ENCODE measurements at regions not wholly inside any gene's neighbourhood (a gene's known extent, or its start where the extent isn't known, plus 50 kb on each side); places are given as distances from the start of the nearest gene placed in this dataset.

DNA sequence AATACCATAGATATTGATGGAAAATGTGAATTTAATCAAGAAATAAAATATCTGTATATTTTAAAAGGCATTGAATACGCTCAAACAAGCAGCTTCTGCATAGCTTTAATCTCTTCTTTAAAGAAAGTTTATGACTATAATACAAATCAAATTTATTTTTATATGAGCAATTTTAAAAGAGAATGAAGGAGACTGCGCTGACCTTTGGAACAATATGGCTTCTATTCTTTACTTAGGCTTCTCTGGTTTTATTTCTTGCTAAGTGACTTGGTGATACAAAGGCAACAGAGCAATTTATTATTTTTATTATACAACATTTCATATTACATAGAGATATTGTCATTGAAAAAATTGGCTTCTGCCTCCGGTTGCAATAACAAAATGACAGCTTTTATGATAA, 776.7 kb downstream of the TBC1D32 start:
- Histone ChIP-seq H3K9ac (ENCODE audit: low read length in 3 of 3) (no peak overlapping the region), H3K4me1 (ENCODE audit: control insufficient read depth in 2 of 3, insufficient read depth in 2 of 3, low read depth in 1 of 3, low read length in 3 of 3) (no peaks in the 10 kb centered on the region), H3K36me3 (ENCODE audit: control insufficient read depth in 2 of 3, insufficient read depth in 3 of 3, low read length in 3 of 3) (no peaks in the 10 kb centered on the region), H3K4me3 (ENCODE audit: low read length in 3 of 3) (no peak overlapping the region), H3K9me3 (ENCODE audit: control insufficient read depth in 2 of 3, insufficient read depth in 1 of 3, low read length in 3 of 3) (no peaks in the 10 kb centered on the region), H3K27ac (ENCODE audit: low read depth in 2 of 2, low read length in 2 of 2) (no peak overlapping the region), H3K27me3 (ENCODE audit: control insufficient read depth, insufficient read depth, low read length) (no peaks in the 10 kb centered on the region)
- TF ChIP-seq, protein P1, sequence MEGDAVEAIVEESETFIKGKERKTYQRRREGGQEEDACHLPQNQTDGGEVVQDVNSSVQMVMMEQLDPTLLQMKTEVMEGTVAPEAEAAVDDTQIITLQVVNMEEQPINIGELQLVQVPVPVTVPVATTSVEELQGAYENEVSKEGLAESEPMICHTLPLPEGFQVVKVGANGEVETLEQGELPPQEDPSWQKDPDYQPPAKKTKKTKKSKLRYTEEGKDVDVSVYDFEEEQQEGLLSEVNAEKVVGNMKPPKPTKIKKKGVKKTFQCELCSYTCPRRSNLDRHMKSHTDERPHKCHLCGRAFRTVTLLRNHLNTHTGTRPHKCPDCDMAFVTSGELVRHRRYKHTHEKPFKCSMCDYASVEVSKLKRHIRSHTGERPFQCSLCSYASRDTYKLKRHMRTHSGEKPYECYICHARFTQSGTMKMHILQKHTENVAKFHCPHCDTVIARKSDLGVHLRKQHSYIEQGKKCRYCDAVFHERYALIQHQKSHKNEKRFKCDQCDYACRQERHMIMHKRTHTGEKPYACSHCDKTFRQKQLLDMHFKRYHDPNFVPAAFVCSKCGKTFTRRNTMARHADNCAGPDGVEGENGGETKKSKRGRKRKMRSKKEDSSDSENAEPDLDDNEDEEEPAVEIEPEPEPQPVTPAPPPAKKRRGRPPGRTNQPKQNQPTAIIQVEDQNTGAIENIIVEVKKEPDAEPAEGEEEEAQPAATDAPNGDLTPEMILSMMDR (IDR thresholded peaks at IDR 0.05; ENCODE audit: borderline replicate concordance, extremely low read depth, insufficient read depth): no peak
- intact Hi-C loops (cut with DNase I): no loop called here
- no peak for DNase-seq
- FAIRE-seq: no peak

DNA sequence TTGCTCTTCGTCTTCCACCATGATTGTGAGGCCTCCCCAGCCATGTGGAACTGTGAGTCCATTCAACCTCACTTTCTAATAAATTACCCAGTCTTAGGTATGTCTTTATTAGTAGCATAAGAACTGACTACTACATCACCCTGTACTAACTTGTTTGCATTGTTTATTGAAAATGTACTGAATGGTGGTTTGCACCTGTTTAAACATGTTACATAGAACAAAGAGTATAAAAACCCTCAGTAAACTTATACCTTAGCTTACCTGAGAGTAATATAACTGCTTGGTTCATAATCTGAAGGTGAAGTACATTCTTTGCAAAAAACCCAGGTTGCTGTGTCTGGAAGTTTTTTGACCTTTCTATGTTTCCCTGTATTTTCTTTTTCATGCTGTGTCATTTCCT, 777.8 kb downstream of the TBC1D32 start:
- Histone ChIP-seq H3K4me3 (ENCODE audit: low read length in 3 of 3) (no peak overlapping the region), H3K27me3 (ENCODE audit: control insufficient read depth, insufficient read depth, low read length) (no peaks in the 10 kb centered on the region), H3K36me3 (ENCODE audit: control insufficient read depth in 2 of 3, insufficient read depth in 3 of 3, low read length in 3 of 3) (no peaks in the 10 kb centered on the region), H3K4me1 (ENCODE audit: control insufficient read depth in 2 of 3, insufficient read depth in 2 of 3, low read depth in 1 of 3, low read length in 3 of 3) (no peaks in the 10 kb centered on the region), H3K9me3 (ENCODE audit: control insufficient read depth in 2 of 3, insufficient read depth in 1 of 3, low read length in 3 of 3) (no peaks in the 10 kb centered on the region), H3K9ac (ENCODE audit: low read length in 3 of 3) (no peak overlapping the region), H3K27ac (ENCODE audit: low read depth in 2 of 2, low read length in 2 of 2) (no peak overlapping the region)
- intact Hi-C loops (cut with DNase I): no loop called here
- DNase-seq (no peak), FAIRE-seq (no peak)
- TF ChIP-seq, protein P1 (IDR thresholded peaks at IDR 0.05; ENCODE audit: borderline replicate concordance, extremely low read depth, insufficient read depth): no peak

DNA sequence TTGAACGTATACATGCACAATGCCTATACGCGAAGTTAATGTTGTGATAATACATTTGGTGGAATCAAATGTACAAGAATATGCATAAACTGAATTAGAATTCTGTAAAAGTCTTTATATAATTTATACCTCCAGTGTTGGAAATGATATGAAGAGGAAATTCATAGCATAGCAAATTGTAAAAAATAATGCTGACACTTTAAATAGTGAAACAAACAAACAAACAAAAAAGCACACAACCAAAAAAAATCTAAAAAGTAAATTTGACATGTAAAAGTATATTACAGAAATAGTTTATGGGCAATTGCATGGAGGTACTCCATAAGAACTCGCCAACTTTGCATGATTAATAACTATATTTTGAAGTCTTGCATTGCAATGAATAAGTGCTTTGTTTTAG, 780.9 kb downstream of the TBC1D32 start:
- Histone ChIP-seq H3K4me3 (ENCODE audit: low read length in 3 of 3) (no peak overlapping the region), H3K27ac (ENCODE audit: low read depth in 2 of 2, low read length in 2 of 2) (no peak overlapping the region), H3K36me3 (ENCODE audit: control insufficient read depth in 2 of 3, insufficient read depth in 3 of 3, low read length in 3 of 3) (no peaks in the 10 kb centered on the region), H3K9me3 (ENCODE audit: control insufficient read depth in 2 of 3, insufficient read depth in 1 of 3, low read length in 3 of 3) (no peaks in the 10 kb centered on the region), H3K27me3 (ENCODE audit: control insufficient read depth, insufficient read depth, low read length) (no peaks in the 10 kb centered on the region), H3K9ac (ENCODE audit: low read length in 3 of 3) (no peak overlapping the region), H3K4me1 (ENCODE audit: control insufficient read depth in 2 of 3, insufficient read depth in 2 of 3, low read depth in 1 of 3, low read length in 3 of 3) (no peaks in the 10 kb centered on the region)
- TF ChIP-seq, protein P1 (IDR thresholded peaks at IDR 0.05; ENCODE audit: borderline replicate concordance, extremely low read depth, insufficient read depth): no peak
- intact Hi-C loops (cut with DNase I): no loop called here
- FAIRE-seq: no peak
- no peak for DNase-seq

DNA sequence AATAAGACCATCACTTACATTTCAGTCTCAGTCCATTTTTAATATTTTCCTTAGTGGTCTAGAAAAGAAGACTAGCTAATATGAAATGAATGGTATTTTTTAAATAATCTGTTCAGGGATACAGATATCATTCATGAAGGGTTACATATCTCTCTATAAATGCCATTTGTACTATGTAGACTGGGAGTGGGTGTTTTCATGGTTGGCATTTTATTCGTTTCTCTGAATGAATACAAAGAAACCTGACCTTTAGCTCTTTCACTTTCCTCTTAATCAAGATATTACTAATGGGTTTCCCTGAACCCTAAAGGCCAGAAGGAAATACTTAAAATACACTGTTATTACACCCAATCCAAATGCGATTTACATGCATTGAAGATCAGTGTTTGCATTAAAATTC, 788.9 kb downstream of the TBC1D32 start:
- Histone ChIP-seq H3K27ac (ENCODE audit: low read depth in 2 of 2, low read length in 2 of 2) (no peak overlapping the region), H3K4me1 (ENCODE audit: control insufficient read depth in 2 of 3, insufficient read depth in 2 of 3, low read depth in 1 of 3, low read length in 3 of 3) (no peaks in the 10 kb centered on the region), H3K4me3 (ENCODE audit: low read length in 3 of 3) (no peak overlapping the region), H3K9ac (ENCODE audit: low read length in 3 of 3) (no peak overlapping the region), H3K27me3 (ENCODE audit: control insufficient read depth, insufficient read depth, low read length) (no peaks in the 10 kb centered on the region), H3K36me3 (ENCODE audit: control insufficient read depth in 2 of 3, insufficient read depth in 3 of 3, low read length in 3 of 3) (no peaks in the 10 kb centered on the region), H3K9me3 (ENCODE audit: control insufficient read depth in 2 of 3, insufficient read depth in 1 of 3, low read length in 3 of 3) (no peaks in the 10 kb centered on the region)
- FAIRE-seq: no peak
- TF ChIP-seq, protein P1 (IDR thresholded peaks at IDR 0.05; ENCODE audit: borderline replicate concordance, extremely low read depth, insufficient read depth): no peak
- DNase-seq: no peak
- intact Hi-C loops (cut with DNase I): no loop called here

Data from kidney (tissue), 13 donors.